Effector CD4-positive, alpha-beta T cell (primary cell): ENCODE measurements at regions not wholly inside any gene's neighbourhood (a gene's known extent, or its start where the extent isn't known, plus 50 kb on each side); places are given as distances from the start of the nearest gene placed in this dataset.

Experiments used
- DNase-seq: peaks from one replicate; pipeline ENCODE4 v3.0.0-alpha.2; 2020

GRCh38 chr4:24476282-24476681 is 108.1 kb downstream of the DHX15 start:
- DNase-seq, result no peak

GRCh38 chr4:24475756-24476155 is 108.6 kb downstream of the DHX15 start:
- DNase-seq, result no peak

GRCh38 chr4:24473309-24473721 is 111.0 kb downstream of the DHX15 start:
- no peak for DNase-seq

GRCh38 chr4:24472514-24473308 is 111.6 kb downstream of the DHX15 start:
- DNase-seq, result peak; percentile 34

- no peak for DNase-seq
These were observed 112.2 kb downstream of the DHX15 start for GRCh38 chr4:24472161-24472510.

- DNase-seq, result no peak
These were observed 112.7 kb downstream of the DHX15 start for GRCh38 chr4:24471486-24472160.

- no peak for DNase-seq
These were observed 113.5 kb downstream of the DHX15 start for GRCh38 chr4:24470666-24471485.

GRCh38 chr4:24468071-24468470 is 116.3 kb downstream of the DHX15 start:
- DNase-seq, result no peak

- DNase-seq, result no peak
These were observed 119.8 kb downstream of the DHX15 start for GRCh38 chr4:24464566-24464965.

- no peak for DNase-seq
These were observed 127.9 kb downstream of the DHX15 start for GRCh38 chr4:24456431-24456830.

GRCh38 chr4:24453951-24454350 is 130.4 kb downstream of the DHX15 start:
- no peak for DNase-seq

GRCh38 chr4:24451870-24452269 is 132.5 kb downstream of the DHX15 start:
- no peak for DNase-seq

- no peak for DNase-seq
These were observed 141.2 kb downstream of the DHX15 start for GRCh38 chr4:24443200-24443599.

GRCh38 chr4:24440765-24441164 is 143.6 kb downstream of the DHX15 start:
- no peak for DNase-seq

- no peak for DNase-seq
These were observed 150.1 kb downstream of the DHX15 start for GRCh38 chr4:24434241-24434640.

- DNase-seq, result no peak
These were observed 150.7 kb downstream of the DHX15 start for GRCh38 chr4:24433515-24434214.

- DNase-seq, result no peak
These were observed 155.5 kb downstream of the DHX15 start for GRCh38 chr4:24428850-24429249.

GRCh38 chr4:24426557-24426956 is 157.8 kb downstream of the DHX15 start:
- no peak for DNase-seq

- DNase-seq, result no peak
These were observed 158.5 kb downstream of the DHX15 start for GRCh38 chr4:24425863-24426262.

- no peak for DNase-seq
These were observed 160.7 kb downstream of the DHX15 start for GRCh38 chr4:24423670-24424069.

GRCh38 chr4:24422644-24423043 is 161.7 kb downstream of the DHX15 start:
- DNase-seq, result no peak

- peak; percentile 41 for DNase-seq
These were observed 164.9 kb downstream of the DHX15 start for GRCh38 chr4:24419181-24420034.
